ENCODE measurements at regions not wholly inside any gene's neighbourhood (a gene's known extent, or its start where the extent isn't known, plus 50 kb on each side); places are given as distances from the start of the nearest gene placed in this dataset.

DNA sequence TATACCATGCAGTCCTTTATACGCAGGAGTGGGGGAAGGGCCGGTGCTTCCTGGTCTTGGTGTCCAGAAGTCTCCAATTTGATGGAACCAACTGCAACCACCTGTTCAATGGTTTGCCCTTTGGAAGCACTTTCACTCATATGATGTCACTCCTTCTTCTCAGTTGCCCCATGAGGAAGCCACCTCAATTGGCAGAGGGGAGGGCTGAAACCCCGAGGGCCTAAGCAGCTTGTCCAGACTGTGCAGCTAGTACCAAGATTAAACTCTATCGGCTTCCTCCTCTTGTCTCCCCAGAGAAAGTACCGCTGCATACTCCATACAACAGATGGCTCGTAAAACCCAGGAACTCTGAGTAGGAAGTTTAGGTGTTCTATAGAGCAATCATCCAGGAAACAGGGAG, 789.4 kb downstream of the TYW1 start:
- no peak for DNase-seq (ENCODE audit: extremely low spot score, unreplicated experiment)
- H3K4me3 Mint-ChIP-seq, result no peak overlapping the region
- TF ChIP-seq, protein P1, sequence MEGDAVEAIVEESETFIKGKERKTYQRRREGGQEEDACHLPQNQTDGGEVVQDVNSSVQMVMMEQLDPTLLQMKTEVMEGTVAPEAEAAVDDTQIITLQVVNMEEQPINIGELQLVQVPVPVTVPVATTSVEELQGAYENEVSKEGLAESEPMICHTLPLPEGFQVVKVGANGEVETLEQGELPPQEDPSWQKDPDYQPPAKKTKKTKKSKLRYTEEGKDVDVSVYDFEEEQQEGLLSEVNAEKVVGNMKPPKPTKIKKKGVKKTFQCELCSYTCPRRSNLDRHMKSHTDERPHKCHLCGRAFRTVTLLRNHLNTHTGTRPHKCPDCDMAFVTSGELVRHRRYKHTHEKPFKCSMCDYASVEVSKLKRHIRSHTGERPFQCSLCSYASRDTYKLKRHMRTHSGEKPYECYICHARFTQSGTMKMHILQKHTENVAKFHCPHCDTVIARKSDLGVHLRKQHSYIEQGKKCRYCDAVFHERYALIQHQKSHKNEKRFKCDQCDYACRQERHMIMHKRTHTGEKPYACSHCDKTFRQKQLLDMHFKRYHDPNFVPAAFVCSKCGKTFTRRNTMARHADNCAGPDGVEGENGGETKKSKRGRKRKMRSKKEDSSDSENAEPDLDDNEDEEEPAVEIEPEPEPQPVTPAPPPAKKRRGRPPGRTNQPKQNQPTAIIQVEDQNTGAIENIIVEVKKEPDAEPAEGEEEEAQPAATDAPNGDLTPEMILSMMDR (conservative IDR thresholded peaks at IDR 0.05), result no peak
- no peaks in the 10 kb centered on the region for H3K4me1 Mint-ChIP-seq (ENCODE audit: unreplicated experiment)
- no peak overlapping the region for H3K27ac Mint-ChIP-seq
- peaks cover 21% of the 10 kb centered on the region for H3K27me3 Mint-ChIP-seq
- no peaks in the 10 kb centered on the region for H3K36me3 Mint-ChIP-seq
- H3K9me3 Mint-ChIP-seq, result peaks cover 7% of the 10 kb centered on the region

DNA sequence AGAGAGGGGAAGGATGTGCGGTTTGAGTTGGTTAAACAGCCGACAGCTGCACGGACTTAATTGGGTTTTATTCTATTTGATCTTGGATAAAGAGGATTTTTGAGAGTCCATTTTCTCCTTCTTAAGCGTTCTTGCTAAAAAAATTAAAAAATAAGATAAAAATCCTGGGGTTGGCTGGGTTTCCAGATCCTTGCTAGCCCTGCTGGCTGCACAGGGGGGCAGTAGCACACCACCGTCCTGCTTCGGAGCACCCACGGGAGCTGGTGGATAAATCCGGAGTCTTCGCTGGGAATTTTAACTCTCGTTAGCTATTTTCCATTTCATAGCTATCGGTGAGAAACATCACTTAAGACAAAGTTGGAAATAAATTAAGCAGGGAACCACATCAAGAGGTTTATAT, 792.0 kb downstream of the TYW1 start:
- Mint-ChIP-seq H3K9me3 (peaks cover 7% of the 10 kb centered on the region), H3K27me3 (peaks cover 33% of the 10 kb centered on the region), H3K36me3 (no peaks in the 10 kb centered on the region), H3K4me1 (ENCODE audit: unreplicated experiment) (no peaks in the 10 kb centered on the region), H3K4me3 (no peak overlapping the region), H3K27ac (no peak overlapping the region)
- TF ChIP-seq, protein P1 (conservative IDR thresholded peaks at IDR 0.05), result peak; percentile 72
- no peak for DNase-seq (ENCODE audit: extremely low spot score, unreplicated experiment)

DNA sequence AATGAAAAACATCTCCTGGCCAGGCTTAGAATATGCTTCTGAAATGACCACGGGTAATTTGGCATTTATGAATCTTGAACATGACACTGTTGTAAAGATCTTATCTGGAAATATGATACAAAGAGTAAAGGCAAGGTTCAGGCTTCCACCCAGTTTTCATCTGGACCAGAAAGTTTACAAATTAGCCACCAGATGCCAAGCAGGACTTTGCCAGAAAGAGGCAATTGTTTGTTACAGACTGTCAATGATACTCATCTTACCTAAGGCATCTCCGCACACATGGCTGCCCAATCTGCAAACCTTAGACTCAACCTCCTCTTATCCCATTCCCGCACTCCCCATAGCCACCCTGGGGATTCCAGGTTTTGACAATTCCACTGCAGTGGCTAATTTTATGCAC, 795.3 kb downstream of the TYW1 start:
- Mint-ChIP-seq H3K36me3 (no peaks in the 10 kb centered on the region), H3K4me1 (ENCODE audit: unreplicated experiment) (no peaks in the 10 kb centered on the region), H3K4me3 (no peak overlapping the region), H3K27me3 (peaks cover 31% of the 10 kb centered on the region), H3K9me3 (peaks cover 7% of the 10 kb centered on the region), H3K27ac (no peak overlapping the region)
- TF ChIP-seq, protein P1 (conservative IDR thresholded peaks at IDR 0.05), result no peak
- DNase-seq (ENCODE audit: extremely low spot score, unreplicated experiment), result no peak

DNA sequence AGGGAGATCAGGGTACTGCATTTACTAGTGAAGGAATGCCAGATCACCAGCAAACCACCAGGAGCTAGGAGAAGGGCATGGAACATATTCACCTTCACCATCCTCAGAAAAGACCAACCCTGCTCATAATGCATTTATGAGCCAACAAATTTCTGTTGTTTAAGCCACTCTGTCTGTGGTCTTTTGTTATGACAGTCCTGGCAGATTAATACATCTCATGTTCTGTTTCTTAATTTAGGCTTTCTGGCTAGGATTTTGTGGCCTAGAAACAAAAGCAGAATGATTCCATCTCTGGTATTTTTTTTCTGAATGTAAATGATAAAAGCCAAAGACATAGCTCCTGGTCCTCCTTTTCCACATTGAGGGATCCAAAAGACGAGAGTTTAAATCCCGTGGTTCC, 797.9 kb downstream of the TYW1 start:
- TF ChIP-seq, protein P1 (conservative IDR thresholded peaks at IDR 0.05), result no peak
- Mint-ChIP-seq H3K4me1 (ENCODE audit: unreplicated experiment) (no peaks in the 10 kb centered on the region), H3K27ac (no peak overlapping the region), H3K27me3 (peaks cover 29% of the 10 kb centered on the region), H3K4me3 (no peak overlapping the region), H3K36me3 (no peaks in the 10 kb centered on the region), H3K9me3 (peaks cover 7% of the 10 kb centered on the region)
- DNase-seq (ENCODE audit: extremely low spot score, unreplicated experiment), result no peak

DNA sequence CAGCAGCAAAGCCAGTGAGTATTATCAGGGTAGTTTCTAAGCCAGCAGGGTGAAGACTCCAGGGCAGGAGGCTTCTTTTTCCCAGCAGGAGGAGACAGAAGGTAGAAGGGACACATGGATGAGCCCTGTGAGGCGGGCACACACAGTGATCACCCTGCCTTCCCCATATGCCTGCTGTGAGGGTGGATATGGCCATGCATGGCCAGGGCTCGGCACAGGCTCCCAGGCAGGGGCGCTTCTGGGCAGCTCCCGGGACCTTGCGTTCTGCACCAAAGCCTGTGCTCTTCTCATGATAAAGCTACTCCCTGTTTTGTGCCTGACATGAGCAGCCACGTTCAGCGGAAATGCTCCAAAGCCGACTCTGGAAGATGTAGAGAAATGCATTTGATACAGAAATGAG, 807.2 kb downstream of the TYW1 start:
- Mint-ChIP-seq H3K27ac (no peak overlapping the region), H3K36me3 (no peaks in the 10 kb centered on the region), H3K9me3 (peaks cover 4% of the 10 kb centered on the region), H3K4me1 (ENCODE audit: unreplicated experiment) (no peaks in the 10 kb centered on the region), H3K4me3 (no peak overlapping the region), H3K27me3 (peaks cover 33% of the 10 kb centered on the region)
- TF ChIP-seq, protein P1 (conservative IDR thresholded peaks at IDR 0.05), result no peak
- no peak for DNase-seq (ENCODE audit: extremely low spot score, unreplicated experiment)

DNA sequence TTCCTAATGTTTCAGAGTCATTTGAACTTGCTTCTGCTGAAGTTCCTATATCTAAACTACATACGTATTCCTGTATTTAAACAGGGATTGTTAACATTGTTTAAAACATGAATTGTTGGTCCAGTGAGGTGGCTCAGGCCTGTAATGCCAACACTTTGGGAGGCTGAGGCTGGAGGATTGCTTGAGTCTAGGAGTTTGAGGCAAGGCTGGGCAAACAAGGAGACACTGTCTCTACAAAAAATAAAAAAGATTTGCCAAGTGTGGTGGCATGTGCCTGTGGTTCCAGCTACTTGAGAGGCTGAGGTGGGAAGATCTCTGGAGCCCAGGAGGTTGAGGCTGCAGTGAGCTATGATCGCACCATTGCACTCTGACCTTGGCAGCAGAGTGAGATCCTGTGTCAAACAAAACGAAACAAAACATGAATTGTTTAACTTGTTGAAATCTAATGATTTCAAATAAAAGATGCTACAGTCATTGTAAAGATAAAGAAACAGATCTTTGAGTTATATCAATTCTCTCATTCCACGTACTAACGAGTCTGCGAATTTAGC, 809.4 kb downstream of the TYW1 start:
- Mint-ChIP-seq H3K36me3 (no peaks in the 10 kb centered on the region), H3K4me1 (ENCODE audit: unreplicated experiment) (no peaks in the 10 kb centered on the region), H3K27me3 (peaks cover 23% of the 10 kb centered on the region), H3K27ac (no peak overlapping the region), H3K9me3 (no peaks in the 10 kb centered on the region), H3K4me3 (no peak overlapping the region)
- no peak for DNase-seq (ENCODE audit: extremely low spot score, unreplicated experiment)
- TF ChIP-seq, protein P1 (conservative IDR thresholded peaks at IDR 0.05), result no peak

Data from type B pancreatic cell (in vitro differentiated cells).